Activated CD4-positive, CD25-positive, alpha-beta regulatory T cell (primary cell): ENCODE measurements at regions not wholly inside any gene's neighbourhood (a gene's known extent, or its start where the extent isn't known, plus 50 kb on each side); places are given as distances from the start of the nearest gene placed in this dataset.
A peak's percentile ranks its signal among the peaks of the same experiment; 100 is the strongest.
"Not testable (repeated sequence)": the region's sequence is repeated elsewhere in the genome, so short reads cannot be mapped to it uniquely, and the experiment has no call there.

ENCODE experiments used
- DNase-seq, 4 experiments: peaks; one replicate each; lab custom pipeline; 2025; lab: John Stamatoyannopoulos, UW

GRCh38 chr14:70269582-70269981 lies 80.8 kb upstream of the SLC8A3 start:
- no peak for DNase-seq

- DNase-seq: no peak
Measured at GRCh38 chr14:70268760-70269159, 80.0 kb upstream of the SLC8A3 start.

- no peak for DNase-seq
Measured at GRCh38 chr14:70266157-70266556, 77.4 kb upstream of the SLC8A3 start.

- no peak for DNase-seq
Measured at GRCh38 chr14:70265422-70265821, 76.7 kb upstream of the SLC8A3 start.

GRCh38 chr14:70259420-70259819 lies 70.7 kb upstream of the SLC8A3 start:
- no peak for DNase-seq

GRCh38 chr14:70257526-70257925 lies 68.8 kb upstream of the SLC8A3 start:
- DNase-seq: no peak

- DNase-seq: no peak
Measured at GRCh38 chr14:70256601-70257000, 67.8 kb upstream of the SLC8A3 start.

- DNase-seq: peak in 1 of 4 experiments; percentile 2
Measured at GRCh38 chr14:70255071-70256057, 66.6 kb upstream of the SLC8A3 start.

GRCh38 chr14:70254476-70254961 lies 65.8 kb upstream of the SLC8A3 start:
- no peak for DNase-seq

GRCh38 chr14:70253547-70253946 lies 64.8 kb upstream of the SLC8A3 start:
- not testable (repeated sequence) for DNase-seq

GRCh38 chr14:70245026-70245425 lies 56.3 kb upstream of the SLC8A3 start:
- no peak for DNase-seq

GRCh38 chr14:70239802-70240201 lies 51.1 kb upstream of the SLC8A3 start:
- DNase-seq: no peak

- DNase-seq: not testable (repeated sequence)
Measured at GRCh38 chr14:70238635-70239034, 49.9 kb upstream of the SLC8A3 start.
